Hypothalamus (tissue), 51 donors: ENCODE measurements at regions not wholly inside any gene's neighbourhood (a gene's known extent, or its start where the extent isn't known, plus 50 kb on each side); places are given as distances from the start of the nearest gene placed in this dataset.
"Not testable (repeated sequence)": the region's sequence is repeated elsewhere in the genome, so short reads cannot be mapped to it uniquely, and the experiment has no call there.

Experiments used
- DNase-seq, 51 donors: peaks; one replicate each; lab custom pipeline; 2025; lab: John Stamatoyannopoulos, UW

- no peak for DNase-seq
Measured at GRCh38 chr9:106174346-106174745, 480.0 kb downstream of the TMEM38B start.

GRCh38 chr9:106177216-106177615 is 482.9 kb downstream of the TMEM38B start:
- peak in 9 of 51 donors; percentile 1 to 9 (median 2) for DNase-seq

- DNase-seq, result no peak
Measured at GRCh38 chr9:106179191-106179590, 484.9 kb downstream of the TMEM38B start.

GRCh38 chr9:106203815-106204516 is 509.6 kb downstream of the TMEM38B start:
- DNase-seq, result not testable (repeated sequence)

GRCh38 chr9:106207298-106207697 is 513.0 kb downstream of the TMEM38B start:
- no peak for DNase-seq

GRCh38 chr9:106218427-106218826 is 524.1 kb downstream of the TMEM38B start:
- no peak for DNase-seq

GRCh38 chr9:106218854-106219253 is 524.5 kb downstream of the TMEM38B start:
- DNase-seq, result no peak

GRCh38 chr9:106220415-106220814 is 526.1 kb downstream of the TMEM38B start:
- no peak for DNase-seq

GRCh38 chr9:106228861-106229260 is 534.5 kb downstream of the TMEM38B start:
- peak in 21 of 51 donors; percentile 1 to 59 (median 27) for DNase-seq

- DNase-seq, result no peak
Measured at GRCh38 chr9:106233116-106233515, 538.8 kb downstream of the TMEM38B start.

GRCh38 chr9:106260908-106261307 is 566.6 kb downstream of the TMEM38B start:
- not testable (repeated sequence) for DNase-seq

- no peak for DNase-seq
Measured at GRCh38 chr9:106277966-106278365, 583.6 kb downstream of the TMEM38B start.

- DNase-seq, result no peak
Measured at GRCh38 chr9:106283769-106284168, 579.2 kb upstream of the ZNF462 start.

GRCh38 chr9:106284296-106284695 is 578.7 kb upstream of the ZNF462 start:
- DNase-seq, result peak in 5 of 51 donors; percentile 2 to 31 (median 11)

- DNase-seq, result peak in 15 of 51 donors; percentile 3 to 44 (median 23)
Measured at GRCh38 chr9:106286249-106286648, 576.7 kb upstream of the ZNF462 start.

GRCh38 chr9:106287091-106287631 is 575.8 kb upstream of the ZNF462 start:
- peak in 11 of 51 donors; percentile 2 to 67 (median 16) for DNase-seq

- DNase-seq, result peak in 2 of 51 donors; percentile 32 to 52
Measured at GRCh38 chr9:106287731-106288130, 575.2 kb upstream of the ZNF462 start.

- DNase-seq, result no peak
Measured at GRCh38 chr9:106288689-106289088, 574.3 kb upstream of the ZNF462 start.

GRCh38 chr9:106291786-106292185 is 571.2 kb upstream of the ZNF462 start:
- DNase-seq, result no peak

GRCh38 chr9:106296426-106296825 is 566.5 kb upstream of the ZNF462 start:
- DNase-seq, result no peak

GRCh38 chr9:106298997-106299396 is 564.0 kb upstream of the ZNF462 start:
- DNase-seq, result no peak

- DNase-seq, result no peak
Measured at GRCh38 chr9:106304401-106304920, 558.5 kb upstream of the ZNF462 start.
